ENCODE measurements at regions not wholly inside any gene's neighbourhood (a gene's known extent, or its start where the extent isn't known, plus 50 kb on each side); places are given as distances from the start of the nearest gene placed in this dataset.

DNA sequence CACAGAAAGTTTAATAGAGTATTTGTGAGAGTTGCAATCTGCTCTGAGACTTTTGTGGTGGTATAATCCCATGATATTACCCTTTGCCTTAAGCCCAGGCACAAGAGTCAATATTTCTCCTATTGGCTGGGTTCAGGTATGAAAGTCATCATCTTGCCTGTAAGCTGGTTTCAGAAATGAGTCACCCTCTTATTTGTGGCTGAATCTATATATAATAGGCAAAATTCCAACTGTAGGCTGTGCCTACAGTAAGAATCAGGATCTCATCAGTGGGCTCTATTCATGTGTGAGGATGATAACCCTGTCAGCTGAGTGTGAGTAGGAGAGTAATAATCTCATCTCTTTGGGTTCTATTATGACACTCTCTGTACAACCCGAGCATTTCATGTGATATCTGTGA, 2103.1 kb downstream of the TP53TG3F start:
- no peaks in the 10 kb centered on the region for H3K27me3 ChIP-seq (ENCODE audit: low read length)
- no peaks in the 10 kb centered on the region for H3K79me2 ChIP-seq (ENCODE audit: low read length)
- H3K27ac ChIP-seq (ENCODE audit: low read length): no peak overlapping the region
- no peak overlapping the region for H3K4me2 ChIP-seq (ENCODE audit: low read length)
- H3K9me3 ChIP-seq (ENCODE audit: low read length): no peaks in the 10 kb centered on the region
- ChIA-PET CTCF (no interaction called here), POLR2A (ENCODE audit: unreplicated experiment) (no interaction called here)
- H4K20me1 ChIP-seq (ENCODE audit: low read length): no peaks in the 10 kb centered on the region
- intact Hi-C loops (cut with micrococcal nuclease): no loop called here
- H3K4me3 ChIP-seq (ENCODE audit: low read length): no peak overlapping the region
- no peaks in the 10 kb centered on the region for H3K4me1 ChIP-seq (ENCODE audit: insufficient read depth, low read length)
- H3K9me2 ChIP-seq (replicated peaks; ENCODE audit: low read length): no peaks in the 10 kb centered on the region
- no peak for TF ChIP-seq EZH2 (IDR thresholded peaks at IDR 0.05; ENCODE audit: low read length, unreplicated experiment)
- TF ChIP-seq, protein P1, sequence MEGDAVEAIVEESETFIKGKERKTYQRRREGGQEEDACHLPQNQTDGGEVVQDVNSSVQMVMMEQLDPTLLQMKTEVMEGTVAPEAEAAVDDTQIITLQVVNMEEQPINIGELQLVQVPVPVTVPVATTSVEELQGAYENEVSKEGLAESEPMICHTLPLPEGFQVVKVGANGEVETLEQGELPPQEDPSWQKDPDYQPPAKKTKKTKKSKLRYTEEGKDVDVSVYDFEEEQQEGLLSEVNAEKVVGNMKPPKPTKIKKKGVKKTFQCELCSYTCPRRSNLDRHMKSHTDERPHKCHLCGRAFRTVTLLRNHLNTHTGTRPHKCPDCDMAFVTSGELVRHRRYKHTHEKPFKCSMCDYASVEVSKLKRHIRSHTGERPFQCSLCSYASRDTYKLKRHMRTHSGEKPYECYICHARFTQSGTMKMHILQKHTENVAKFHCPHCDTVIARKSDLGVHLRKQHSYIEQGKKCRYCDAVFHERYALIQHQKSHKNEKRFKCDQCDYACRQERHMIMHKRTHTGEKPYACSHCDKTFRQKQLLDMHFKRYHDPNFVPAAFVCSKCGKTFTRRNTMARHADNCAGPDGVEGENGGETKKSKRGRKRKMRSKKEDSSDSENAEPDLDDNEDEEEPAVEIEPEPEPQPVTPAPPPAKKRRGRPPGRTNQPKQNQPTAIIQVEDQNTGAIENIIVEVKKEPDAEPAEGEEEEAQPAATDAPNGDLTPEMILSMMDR (conservative IDR thresholded peaks at IDR 0.05; ENCODE audit: low read depth, low read length): no peak
- no peak for TF ChIP-seq EZH2phosphoT487 (IDR thresholded peaks at IDR 0.05; ENCODE audit: borderline replicate concordance, low read length)
- H3K36me3 ChIP-seq (ENCODE audit: low read depth, low read length): no peaks in the 10 kb centered on the region
- ATAC-seq: no peak
- BruUV-seq (replicated peaks): no TSS peak
- no peak overlapping the region for H3K9ac ChIP-seq (ENCODE audit: low read length)
- no peaks in the 10 kb centered on the region for H3F3A ChIP-seq (ENCODE audit: low read length, unreplicated experiment)
- no peak overlapping the region for H2AFZ ChIP-seq (ENCODE audit: low read length)
- no peak for DNase-seq

GRCh38 chr16:35562919-35563318, 2103.5 kb downstream of the TP53TG3F start:
- no peak overlapping the region for H3K4me2 ChIP-seq (ENCODE audit: low read length)
- POLR2A ChIA-PET (ENCODE audit: unreplicated experiment): no interaction called here
- no TSS peak for BruUV-seq (replicated peaks)
- TF ChIP-seq, protein P1 (conservative IDR thresholded peaks at IDR 0.05; ENCODE audit: low read depth, low read length): no peak
- TF ChIP-seq EZH2phosphoT487 (IDR thresholded peaks at IDR 0.05; ENCODE audit: borderline replicate concordance, low read length) (no peak), EZH2 (IDR thresholded peaks at IDR 0.05; ENCODE audit: low read length, unreplicated experiment) (no peak)
- H2AFZ ChIP-seq (ENCODE audit: low read length): no peak overlapping the region
- no peaks in the 10 kb centered on the region for H3K36me3 ChIP-seq (ENCODE audit: low read depth, low read length)
- no peak overlapping the region for H3K9ac ChIP-seq (ENCODE audit: low read length)
- no peaks in the 10 kb centered on the region for H3F3A ChIP-seq (ENCODE audit: low read length, unreplicated experiment)
- no peaks in the 10 kb centered on the region for H4K20me1 ChIP-seq (ENCODE audit: low read length)
- H3K4me1 ChIP-seq (ENCODE audit: insufficient read depth, low read length): no peaks in the 10 kb centered on the region
- no peaks in the 10 kb centered on the region for H3K79me2 ChIP-seq (ENCODE audit: low read length)
- DNase-seq (no peak), ATAC-seq (no peak)
- H3K9me2 ChIP-seq (replicated peaks; ENCODE audit: low read length): no peaks in the 10 kb centered on the region
- CTCF ChIA-PET: no interaction called here
- no peaks in the 10 kb centered on the region for H3K9me3 ChIP-seq (ENCODE audit: low read length)
- no peaks in the 10 kb centered on the region for H3K27me3 ChIP-seq (ENCODE audit: low read length)
- intact Hi-C loops (cut with micrococcal nuclease): no loop called here
- no peak overlapping the region for H3K4me3 ChIP-seq (ENCODE audit: low read length)
- H3K27ac ChIP-seq (ENCODE audit: low read length): no peak overlapping the region

DNA sequence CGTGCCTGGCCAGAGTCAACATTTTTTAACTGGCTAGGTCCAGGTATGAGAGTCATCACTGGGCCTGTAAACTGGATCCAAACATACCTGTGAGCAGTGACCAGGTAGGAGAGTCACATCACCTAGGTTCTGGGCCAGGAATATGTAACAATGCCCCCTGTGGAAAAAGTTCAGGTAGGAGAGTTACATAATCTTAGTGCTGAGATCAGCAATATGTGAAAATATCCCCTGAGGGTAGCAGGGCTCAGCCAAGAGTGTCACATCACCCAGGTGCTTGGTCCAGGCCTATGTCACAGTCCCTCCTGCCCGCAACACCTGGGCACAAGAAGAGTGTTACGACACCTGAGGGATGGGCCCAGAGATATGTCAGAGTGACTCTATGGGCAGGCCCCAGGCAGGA, 2104.7 kb downstream of the TP53TG3F start:
- Histone ChIP-seq H2AFZ (ENCODE audit: low read length) (no peak overlapping the region), H3K9ac (ENCODE audit: low read length) (no peak overlapping the region), H3F3A (ENCODE audit: low read length, unreplicated experiment) (no peaks in the 10 kb centered on the region), H3K4me3 (ENCODE audit: low read length) (no peak overlapping the region), H3K27ac (ENCODE audit: low read length) (no peak overlapping the region), H3K79me2 (ENCODE audit: low read length) (no peaks in the 10 kb centered on the region), H3K27me3 (ENCODE audit: low read length) (no peaks in the 10 kb centered on the region), H4K20me1 (ENCODE audit: low read length) (no peaks in the 10 kb centered on the region), H3K36me3 (ENCODE audit: low read depth, low read length) (no peaks in the 10 kb centered on the region), H3K4me2 (ENCODE audit: low read length) (no peak overlapping the region), H3K9me2 (replicated peaks; ENCODE audit: low read length) (no peaks in the 10 kb centered on the region), H3K9me3 (ENCODE audit: low read length) (no peaks in the 10 kb centered on the region), H3K4me1 (ENCODE audit: insufficient read depth, low read length) (no peaks in the 10 kb centered on the region)
- intact Hi-C loops (cut with micrococcal nuclease): no loop called here
- CTCF ChIA-PET: no interaction called here
- POLR2A ChIA-PET (ENCODE audit: unreplicated experiment): no interaction called here
- no TSS peak for BruUV-seq (replicated peaks)
- TF ChIP-seq EZH2 (IDR thresholded peaks at IDR 0.05; ENCODE audit: low read length, unreplicated experiment) (no peak), EZH2phosphoT487 (IDR thresholded peaks at IDR 0.05; ENCODE audit: borderline replicate concordance, low read length) (no peak)
- ATAC-seq (no peak), DNase-seq (no peak)

All from PC-3 (cell line).